T-helper 2 cell treated with Interferon-gamma antibody and Interleukin-4, amounts not matched to agents 100 ng/mL and 5 ng/mL, for 36 hours (primary cell): ENCODE measurements at regions not wholly inside any gene's neighbourhood (a gene's known extent, or its start where the extent isn't known, plus 50 kb on each side); places are given as distances from the start of the nearest gene placed in this dataset.

ENCODE experiments used
- intact Hi-C: fragments of 100-400 bp; cut with micrococcal nuclease; formaldehyde crosslinking; loops from one replicate; pipeline ENCODE4 v1.15.1; 2023

- intact Hi-C loops: loop anchor here (2.0 kb wide), 1 partner anchor 183 kb away; no protein-coding TSS in a partner anchor
Measured at GRCh38 chr18:59085797-59086196, 53.9 kb upstream of the SEC11C start.

DNA sequence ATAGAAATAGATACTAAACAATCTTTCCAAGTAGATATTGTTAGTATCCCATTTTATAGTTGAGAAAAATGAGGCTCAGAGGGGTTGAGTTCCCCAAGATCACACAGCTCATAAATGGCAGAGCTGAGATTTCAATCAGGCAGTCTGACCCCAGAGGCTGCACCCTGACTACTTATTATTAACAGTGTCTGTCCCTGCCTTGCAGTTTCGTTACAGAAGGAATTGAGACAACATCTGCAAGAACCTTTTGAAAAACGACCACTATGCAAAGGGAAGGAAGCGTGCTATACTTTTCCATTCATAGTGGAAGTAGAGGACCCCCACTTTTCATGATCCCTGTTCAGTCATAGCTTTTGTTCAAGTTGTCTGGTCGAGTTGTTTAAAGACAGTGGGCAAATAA, 53.2 kb upstream of the SEC11C start:
- intact Hi-C loops: no loop called here

DNA sequence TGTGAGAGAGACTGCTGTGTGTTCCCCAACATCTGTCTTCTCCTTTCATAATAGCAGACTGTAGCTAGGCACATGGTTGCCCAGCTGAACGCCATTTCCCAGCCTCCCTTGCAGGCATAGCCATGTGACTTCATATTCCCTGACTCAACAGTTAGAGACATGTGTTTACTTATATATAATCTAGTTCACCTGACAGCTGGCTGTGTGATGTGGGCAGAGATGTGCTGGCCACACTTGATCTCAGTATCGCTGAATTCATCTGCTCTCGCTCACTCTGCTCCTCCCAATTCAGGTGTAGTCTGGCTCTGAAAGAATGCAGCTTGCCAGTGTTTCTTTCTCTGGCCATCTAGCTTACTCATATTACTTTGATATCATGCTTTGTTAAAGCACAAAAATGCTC, 52.3 kb upstream of the SEC11C start:
- intact Hi-C loops: no loop called here
